H1 (cell line): ENCODE measurements at regions not wholly inside any gene's neighbourhood (a gene's known extent, or its start where the extent isn't known, plus 50 kb on each side); places are given as distances from the start of the nearest gene placed in this dataset.

Experiments
- ATF2 ChIP-seq: IDR thresholded peaks from 2 replicates; pipeline ENCODE4 v1.6.1; 2012; ENCODE audit warnings: low read length, inconsistent platforms
- CTCF ChIP-seq, 3 experiments: IDR thresholded peaks; 1 replicate in 2 of 3; 2 replicates in 1 of 3; pipeline versions ENCODE4 v1.5.1 to v1.6.1; 2011; ENCODE audit warnings: low read length in 3 of 3, mild to moderate bottlenecking in 3 of 3, inconsistent platforms in 2 of 3, low read depth in 1 of 3, moderate library complexity in 1 of 3; ENCODE audit not compliant: insufficient read depth in 1 of 3; ENCODE audit errors: control extremely low read depth in 1 of 3
- EGR1 ChIP-seq: IDR thresholded peaks from 2 replicates; pipeline ENCODE4 v1.6.1; 2011; ENCODE audit warnings: low read depth, low read length, borderline replicate concordance
- EZH2 ChIP-seq: fragments of 200-600 bp; sonication (generic); IDR thresholded peaks from 2 replicates; pipeline ENCODE4 v1.7.1; 2012; ENCODE audit warnings: low read depth, mild to moderate bottlenecking, moderate library complexity, low read length, inconsistent platforms; ENCODE audit not compliant: severe bottlenecking
- MAX ChIP-seq: IDR thresholded peaks from 2 replicates; pipeline ENCODE4 v1.6.1; 2012; ENCODE audit warnings: inconsistent platforms
- NRF1 ChIP-seq: IDR thresholded peaks from 2 replicates; pipeline ENCODE4 v1.6.1; 2011; ENCODE audit warnings: mild to moderate bottlenecking, low read depth, low read length, improper control_type of control experiment
- POLR2A ChIP-seq, 2 experiments: IDR thresholded peaks; 1 replicate in 1 of 2; 2 replicates in 1 of 2; pipeline ENCODE4 v1.6.1; 2011; ENCODE audit warnings: low read depth in 2 of 2, low read length in 2 of 2, mild to moderate bottlenecking in 2 of 2; ENCODE audit errors: control extremely low read depth in 1 of 2
- SP1 ChIP-seq: IDR thresholded peaks from 2 replicates; pipeline ENCODE4 v1.6.1; 2011; ENCODE audit warnings: low read depth, low read length
- YY1 ChIP-seq: IDR thresholded peaks from 2 replicates; pipeline ENCODE4 v1.6.1; 2011; ENCODE audit warnings: low read depth, mild to moderate bottlenecking, low read length

- no peak for TF ChIP-seq CTCF (IDR thresholded peaks at IDR 0.05; ENCODE audit: control extremely low read depth in 1 of 3, insufficient read depth in 1 of 3, low read depth in 1 of 3, low read length in 3 of 3)
- no peak for TF ChIP-seq MAX
- no peak for TF ChIP-seq EZH2
- no peak for TF ChIP-seq NRF1
- no peak for TF ChIP-seq YY1
- TF ChIP-seq EGR1, result no peak
- no peak for TF ChIP-seq POLR2A (IDR thresholded peaks at IDR 0.05; ENCODE audit: control extremely low read depth in 1 of 2, low read depth in 2 of 2, low read length in 2 of 2)
- no peak for TF ChIP-seq SP1
- no peak for TF ChIP-seq ATF2
Observed at GRCh38 chr5:93303291-93303691, 277.7 kb downstream of the NR2F1-AS1 start.
